Peyer's patch (tissue), 4 donors: ENCODE measurements at regions not wholly inside any gene's neighbourhood (a gene's known extent, or its start where the extent isn't known, plus 50 kb on each side); places are given as distances from the start of the nearest gene placed in this dataset.

Experiments
- DNase-seq, 3 donors: peaks; one replicate each; pipeline ENCODE4 v3.0.0-alpha.2; 2017 to 2019
- H3K27ac ChIP-seq, 4 donors: fragments of 200-600 bp; sonication (generic); one replicate each; pipeline ENCODE4 v1.5.1; 2016 to 2019
- H3K27me3 ChIP-seq, 2 donors: fragments of 200-600 bp; sonication (generic); one replicate each; pipeline ENCODE4 v1.5.1; 2019
- H3K36me3 ChIP-seq, 3 donors: fragments of 200-600 bp; sonication (generic); one replicate each; pipeline ENCODE4 v1.5.1; 2016 to 2019
- H3K4me1 ChIP-seq, 4 donors: fragments of 200-600 bp; sonication (generic); one replicate each; pipeline ENCODE4 v1.5.1; 2016 to 2019
- H3K4me3 ChIP-seq, 4 donors: fragments of 200-600 bp; sonication (generic); 1 replicate in 3 of 4; 2 replicates in 1 of 4; pipeline ENCODE4 v1.5.1; 2016 to 2019; ENCODE audit warnings: mild to moderate bottlenecking in 1 of 4
- H3K9me3 ChIP-seq, 4 donors: fragments of 200-600 bp; sonication (generic); one replicate each; pipeline ENCODE4 v1.5.1; 2016 to 2019; ENCODE audit warnings: mild to moderate bottlenecking in 1 of 4
- CTCF ChIP-seq, 6 experiments: fragments of 450-650 bp in 4 of 6; fragments of 200-600 bp in 2 of 6; sonication (generic) in 1 of 6; IDR thresholded peaks; one replicate each; pipeline ENCODE4 v1.5.1; 2017 to 2019; ENCODE audit warnings: antibody characterized with exemption in 6 of 6, mild to moderate bottlenecking in 3 of 6, moderate library complexity in 1 of 6
- POLR2A ChIP-seq, 2 donors: fragments of 450-650 bp; IDR thresholded peaks; one replicate each; pipeline ENCODE4 v1.5.1; 2017; ENCODE audit warnings: antibody characterized with exemption in 2 of 2, mild to moderate bottlenecking in 2 of 2, moderate library complexity in 2 of 2

DNA sequence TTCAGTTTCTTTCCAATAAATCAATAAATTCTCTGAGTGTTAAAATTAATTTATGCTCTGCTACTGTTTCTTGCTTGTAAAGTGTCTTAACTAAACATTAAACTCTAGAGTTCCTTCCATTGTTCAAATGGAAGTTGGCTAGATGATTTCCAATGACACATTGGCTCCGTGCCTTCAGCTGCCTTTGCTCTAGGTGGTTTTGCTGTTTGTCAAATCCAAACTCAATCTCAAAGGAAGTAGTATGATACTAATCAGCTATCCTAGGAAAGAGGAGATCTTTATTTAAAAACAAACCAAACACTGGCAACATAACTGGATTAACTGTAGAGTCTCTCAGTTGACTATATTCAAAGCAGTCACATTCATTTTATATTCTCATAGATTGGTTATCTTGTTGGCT is 356.4 kb downstream of the FOXG1 start:
- DNase-seq = no peak
- H3K27ac ChIP-seq = no peak overlapping the region
- no peaks in the 10 kb centered on the region for H3K4me1 ChIP-seq
- H3K9me3 ChIP-seq = no peaks in the 10 kb centered on the region
- TF ChIP-seq POLR2A (IDR thresholded peaks at IDR 0.05) = no peak
- no peak for TF ChIP-seq CTCF (IDR thresholded peaks at IDR 0.05)
- no peaks in the 10 kb centered on the region for H3K27me3 ChIP-seq
- no peaks in the 10 kb centered on the region for H3K36me3 ChIP-seq
- no peak overlapping the region for H3K4me3 ChIP-seq

DNA sequence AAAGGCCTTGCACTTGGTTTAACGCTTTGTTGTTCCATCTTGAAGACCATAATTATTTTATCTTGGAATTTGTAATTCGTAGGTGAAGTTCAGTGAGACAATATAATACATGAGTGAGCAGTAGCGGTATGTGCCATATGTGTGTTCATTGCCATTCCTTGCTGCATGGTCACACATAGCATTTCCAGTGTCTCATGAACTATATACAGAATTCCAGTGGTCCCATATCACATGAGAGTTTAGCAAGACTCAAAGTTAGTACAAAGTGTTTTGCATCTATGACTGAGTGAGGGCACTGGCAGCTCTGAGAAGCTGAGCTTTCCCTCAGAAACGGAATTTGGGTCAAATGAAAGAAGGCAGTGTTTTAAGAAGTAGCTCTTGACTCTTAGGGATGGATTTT is 359.8 kb downstream of the FOXG1 start:
- TF ChIP-seq POLR2A (IDR thresholded peaks at IDR 0.05) = no peak
- TF ChIP-seq CTCF (IDR thresholded peaks at IDR 0.05) = no peak
- DNase-seq = no peak
- Histone ChIP-seq H3K4me1 (no peaks in the 10 kb centered on the region), H3K9me3 (no peaks in the 10 kb centered on the region), H3K36me3 (no peaks in the 10 kb centered on the region), H3K4me3 (no peak overlapping the region), H3K27me3 (no peaks in the 10 kb centered on the region), H3K27ac (no peak overlapping the region)

GRCh38 chr14:29126865-29127264 is 360.3 kb downstream of the FOXG1 start:
- DNase-seq = no peak
- TF ChIP-seq CTCF (IDR thresholded peaks at IDR 0.05) (no peak), POLR2A (IDR thresholded peaks at IDR 0.05) (no peak)
- H3K4me1 ChIP-seq = no peaks in the 10 kb centered on the region
- no peaks in the 10 kb centered on the region for H3K27me3 ChIP-seq
- no peak overlapping the region for H3K4me3 ChIP-seq
- H3K9me3 ChIP-seq = no peaks in the 10 kb centered on the region
- H3K27ac ChIP-seq = no peak overlapping the region
- H3K36me3 ChIP-seq = no peaks in the 10 kb centered on the region

- no peaks in the 10 kb centered on the region for H3K4me1 ChIP-seq
- no peaks in the 10 kb centered on the region for H3K9me3 ChIP-seq
- DNase-seq = no peak
- H3K27me3 ChIP-seq = no peaks in the 10 kb centered on the region
- TF ChIP-seq POLR2A (IDR thresholded peaks at IDR 0.05) (no peak), CTCF (IDR thresholded peaks at IDR 0.05) (no peak)
- H3K36me3 ChIP-seq = no peaks in the 10 kb centered on the region
- no peak overlapping the region for H3K27ac ChIP-seq
- no peak overlapping the region for H3K4me3 ChIP-seq
Observed at GRCh38 chr14:29140016-29140415, 373.4 kb downstream of the FOXG1 start.

GRCh38 chr14:29144621-29145020 is 378.0 kb downstream of the FOXG1 start:
- no peaks in the 10 kb centered on the region for H3K4me1 ChIP-seq
- H3K36me3 ChIP-seq = no peaks in the 10 kb centered on the region
- H3K4me3 ChIP-seq = no peak overlapping the region
- H3K9me3 ChIP-seq = peaks cover 0 to 4% (median 0%) of the 10 kb centered on the region in 4 donors
- no peak overlapping the region for H3K27ac ChIP-seq
- TF ChIP-seq POLR2A (IDR thresholded peaks at IDR 0.05) (no peak), CTCF (IDR thresholded peaks at IDR 0.05) (no peak)
- DNase-seq = no peak
- H3K27me3 ChIP-seq = no peaks in the 10 kb centered on the region

- H3K36me3 ChIP-seq = no peaks in the 10 kb centered on the region
- H3K27me3 ChIP-seq = no peaks in the 10 kb centered on the region
- TF ChIP-seq CTCF (IDR thresholded peaks at IDR 0.05) = no peak
- no peak for TF ChIP-seq POLR2A (IDR thresholded peaks at IDR 0.05)
- H3K4me3 ChIP-seq = no peak overlapping the region
- H3K27ac ChIP-seq = no peak overlapping the region
- no peaks in the 10 kb centered on the region for H3K4me1 ChIP-seq
- DNase-seq = no peak
- H3K9me3 ChIP-seq = peaks cover 0 to 4% (median 0%) of the 10 kb centered on the region in 4 donors
Observed at GRCh38 chr14:29148221-29148620, 381.6 kb downstream of the FOXG1 start.
